ENCODE measurements at regions not wholly inside any gene's neighbourhood (a gene's known extent, or its start where the extent isn't known, plus 50 kb on each side); places are given as distances from the start of the nearest gene placed in this dataset.

- TF ChIP-seq CTCF (conservative IDR thresholded peaks at IDR 0.05; ENCODE audit: low read depth, low read length) (no peak), EZH2 (IDR thresholded peaks at IDR 0.05; ENCODE audit: borderline replicate concordance, low read depth, low read length, poor library complexity, severe bottlenecking) (no peak)
Measured at GRCh38 chr21:45339421-45340402, 52.0 kb upstream of the POFUT2 start.
